IMR-90 (cell line): ENCODE measurements at regions not wholly inside any gene's neighbourhood (a gene's known extent, or its start where the extent isn't known, plus 50 kb on each side); places are given as distances from the start of the nearest gene placed in this dataset.

ENCODE experiments used
- ATAC-seq: fragments of 200-7000 bp; cut with Tn5 transposase; 2 replicates; pipeline ENCODE4 v1.9.1; 2020; ENCODE audit warnings: low read depth, mild to moderate bottlenecking, moderate library complexity
- BruUV-seq: library from RNA; stranded (reverse); fragments of 400-500 nt; replicated peaks from 2 replicates; lab custom pipeline; 2021; lab: Mats Ljungman, UMichigan
- CTCF ChIA-PET: fragments of 300-600 bp; formaldehyde crosslinking; extraction: SDS; loops from one replicate; lab custom pipeline; 2021; ENCODE audit warnings: antibody characterized with exemption; lab: Yijun Ruan, JAX
- POLR2A ChIA-PET: fragments of 300-600 bp; sonication (Branson Sonifier 250); formaldehyde crosslinking; loops from one replicate; lab custom pipeline; 2022; ENCODE audit warnings: antibody characterized with exemption; ENCODE audit not compliant: unreplicated experiment; lab: Charles Lee
- DNase-seq: peaks from one replicate; pipeline ENCODE4 v3.0.0; 2013
- H2AFZ ChIP-seq: replicated peaks from 2 replicates; pipeline ENCODE3; 2013; ENCODE audit warnings: low read length, mild to moderate bottlenecking; ENCODE audit not compliant: poor library complexity
- H2AK5ac ChIP-seq: 2 replicates; pipeline ENCODE4 v1.6.1; 2013; ENCODE audit warnings: low read depth, low read length, inconsistent platforms
- H2AK9ac ChIP-seq: replicated peaks from 2 replicates; pipeline ENCODE3; 2013; ENCODE audit warnings: mild to moderate bottlenecking, low read depth, low read length, moderate library complexity; ENCODE audit not compliant: poor library complexity
- H2BK120ac ChIP-seq: 2 replicates; pipeline ENCODE4 v1.6.1; 2013; ENCODE audit warnings: low read depth, low read length, inconsistent platforms
- H2BK15ac ChIP-seq: 3 replicates; pipeline ENCODE4 v1.6.1; 2013; ENCODE audit warnings: low read depth, low read length, inconsistent platforms
- H2BK20ac ChIP-seq: 2 replicates; pipeline ENCODE4 v1.6.1; 2013; ENCODE audit warnings: low read depth, mild to moderate bottlenecking, inconsistent platforms, low read length, moderate library complexity
- H2BK5ac ChIP-seq: 2 replicates; pipeline ENCODE4 v1.6.1; 2013; ENCODE audit warnings: mild to moderate bottlenecking, low read depth, low read length, inconsistent platforms; ENCODE audit not compliant: poor library complexity, severe bottlenecking
- H3K14ac ChIP-seq: replicated peaks from 2 replicates; pipeline ENCODE4 v1.6.1; 2013; ENCODE audit warnings: low read depth, low read length, inconsistent platforms
- H3K18ac ChIP-seq: 2 replicates; pipeline ENCODE4 v1.6.1; 2013; ENCODE audit warnings: low read depth, low read length, control low read depth
- H3K23ac ChIP-seq: 2 replicates; pipeline ENCODE4 v1.6.1; 2013; ENCODE audit warnings: low read depth, low read length, inconsistent platforms
- H3K27ac ChIP-seq: 2 replicates; pipeline ENCODE4 v1.5.1; 2013; ENCODE audit warnings: mild to moderate bottlenecking, control low read depth, low read length; ENCODE audit not compliant: insufficient read depth
- H3K27me3 ChIP-seq: 2 replicates; pipeline ENCODE4 v1.6.1; 2013; ENCODE audit warnings: low read length; ENCODE audit not compliant: control insufficient read depth, insufficient read depth
- H3K36me3 ChIP-seq: 2 replicates; pipeline ENCODE4 v1.6.1; 2013; ENCODE audit warnings: low read length, mixed read lengths; ENCODE audit not compliant: control insufficient read depth, insufficient read depth
- H3K4ac ChIP-seq: 2 replicates; pipeline ENCODE4 v1.6.1; 2013; ENCODE audit warnings: low read depth, low read length, inconsistent platforms
- H3K4me1 ChIP-seq: 2 replicates; pipeline ENCODE4 v1.6.1; 2013; ENCODE audit warnings: low read length, mixed read lengths; ENCODE audit not compliant: control insufficient read depth, insufficient read depth
- H3K4me2 ChIP-seq: 2 replicates; pipeline ENCODE4 v1.6.1; 2013; ENCODE audit warnings: low read depth, mild to moderate bottlenecking, control low read depth, low read length, moderate library complexity
- H3K4me3 ChIP-seq: 2 replicates; pipeline ENCODE4 v1.5.1; 2013; ENCODE audit warnings: low read depth, mild to moderate bottlenecking, control low read depth, low read length, moderate library complexity; ENCODE audit not compliant: insufficient read depth
- H3K56ac ChIP-seq: 2 replicates; pipeline ENCODE4 v1.6.1; 2013; ENCODE audit warnings: low read length, inconsistent platforms; ENCODE audit not compliant: insufficient read depth; ENCODE audit errors: extremely low read depth
- H3K79me1 ChIP-seq, 2 experiments: 2 replicates each; pipeline ENCODE4 v1.6.1; 2013; ENCODE audit warnings: low read length in 2 of 2, inconsistent platforms in 1 of 2, low read depth in 1 of 2
- H3K9ac ChIP-seq: 2 replicates; pipeline ENCODE4 v1.6.1; 2013; ENCODE audit warnings: low read depth, low read length, control low read depth
- H3K9me1 ChIP-seq: 2 replicates; pipeline ENCODE4 v1.6.1; 2013; ENCODE audit warnings: low read length, inconsistent platforms; ENCODE audit not compliant: insufficient read depth
- H3K9me3 ChIP-seq: 2 replicates; pipeline ENCODE4 v1.6.1; 2013; ENCODE audit warnings: low read length; ENCODE audit not compliant: control insufficient read depth, insufficient read depth
- H4K20me1 ChIP-seq: 2 replicates; pipeline ENCODE4 v1.6.1; 2013; ENCODE audit warnings: low read length, inconsistent platforms; ENCODE audit not compliant: insufficient read depth
- H4K5ac ChIP-seq: 2 replicates; pipeline ENCODE4 v1.6.1; 2013; ENCODE audit warnings: mild to moderate bottlenecking, low read depth, low read length, control low read depth
- H4K8ac ChIP-seq, 2 experiments: 2 replicates each; pipeline ENCODE4 v1.6.1; 2013; ENCODE audit warnings: low read depth in 2 of 2, low read length in 2 of 2, control low read depth in 1 of 2, inconsistent platforms in 1 of 2
- H4K91ac ChIP-seq: 2 replicates; pipeline ENCODE4 v1.6.1; 2013; ENCODE audit warnings: low read depth, low read length, inconsistent platforms; ENCODE audit not compliant: insufficient read depth
- BHLHE40 ChIP-seq: fragments of 150-350 bp; IDR thresholded peaks from 2 replicates; pipeline ENCODE4 v1.6.1; 2016; ENCODE audit warnings: mild to moderate bottlenecking, low read depth, low read length
- CEBPB ChIP-seq: IDR thresholded peaks from 2 replicates; pipeline ENCODE4 v1.6.1; 2012; ENCODE audit warnings: low read depth, low read length, improper control_type of control experiment
- CHD1 ChIP-seq: IDR thresholded peaks from 2 replicates; pipeline ENCODE4 v1.6.1; 2012; ENCODE audit warnings: low read depth, low read length, improper control_type of control experiment
- ELK1 ChIP-seq: fragments of 150-350 bp; IDR thresholded peaks from 2 replicates; pipeline ENCODE4 v1.6.1; 2016; ENCODE audit warnings: low read depth, mild to moderate bottlenecking, low read length, moderate library complexity, borderline replicate concordance
- FOS ChIP-seq: fragments of 150-350 bp; IDR thresholded peaks from 2 replicates; pipeline ENCODE4 v1.6.1; 2016; ENCODE audit warnings: low read depth, low read length
- MAFK ChIP-seq: IDR thresholded peaks from 2 replicates; pipeline ENCODE4 v1.6.1; 2012; ENCODE audit warnings: low read depth, low read length, improper control_type of control experiment
- MAZ ChIP-seq: IDR thresholded peaks from 2 replicates; pipeline ENCODE4 v1.6.1; 2012; ENCODE audit warnings: low read depth, mild to moderate bottlenecking, low read length, improper control_type of control experiment, moderate library complexity, borderline replicate concordance
- MXI1 ChIP-seq: IDR thresholded peaks from 2 replicates; pipeline ENCODE4 v1.6.1; 2012; ENCODE audit warnings: low read depth, mild to moderate bottlenecking, low read length, moderate library complexity, borderline replicate concordance
- NFE2L2 ChIP-seq: fragments of 150-350 bp; IDR thresholded peaks from 2 replicates; pipeline ENCODE4 v1.6.1; 2016; ENCODE audit warnings: low read depth, mild to moderate bottlenecking, low read length
- POLR2A ChIP-seq: IDR thresholded peaks from 2 replicates; pipeline ENCODE4 v1.6.1; 2012; ENCODE audit warnings: mild to moderate bottlenecking, low read depth, low read length
- RAD21 ChIP-seq: IDR thresholded peaks from 2 replicates; pipeline ENCODE4 v1.6.1; 2012; ENCODE audit warnings: low read length, improper control_type of control experiment
- RCOR1 ChIP-seq: IDR thresholded peaks from 2 replicates; pipeline ENCODE4 v1.6.1; 2012; ENCODE audit warnings: mild to moderate bottlenecking, low read length, improper control_type of control experiment; ENCODE audit not compliant: insufficient replicate concordance
- RFX5 ChIP-seq: IDR thresholded peaks from 2 replicates; pipeline ENCODE4 v1.8.0; 2012; ENCODE audit warnings: low read depth, mild to moderate bottlenecking, low read length, moderate library complexity
- SMC3 ChIP-seq: fragments of 150-350 bp; IDR thresholded peaks from 2 replicates; pipeline ENCODE4 v1.6.1; 2016; ENCODE audit warnings: low read depth, mild to moderate bottlenecking, antibody characterized with exemption, low read length, moderate library complexity
- WGBS, 2 experiments: methylation state at CpG; one replicate each; pipeline versions ENCODE4 v1.1.5 to v1.1.7; 2013; ENCODE audit warnings: missing lambda C conversion rate in 2 of 2; ENCODE audit not compliant: insufficient read length in 1 of 2; ENCODE audit errors: extremely low coverage in 2 of 2; 5-methylcytosine and 5-hydroxymethylcytosine counted together
- dilution Hi-C: fragments of 300-500 bp; cut with HindIII; formaldehyde crosslinking; loops from one replicate; pipeline ENCODE4 v1.14.3; 2018; ENCODE audit warnings: low sequenced_read_pairs; ENCODE audit not compliant: unreplicated experiment
- in situ Hi-C: fragments of 300-500 bp; cut with MboI; formaldehyde crosslinking; loops from 3 replicates; pipeline ENCODE4 v1.14.3; 2019; ENCODE audit warnings: low sequenced_read_pairs, inconsistent platforms, mixed read lengths
- intact Hi-C: fragments of 100-400 bp; cut with micrococcal nuclease; formaldehyde crosslinking; loops from 2 replicates; pipeline ENCODE4 v1.10.0; 2022
- TF ChIP-seq, protein P1 (sequence below): fragments of 150-350 bp; IDR thresholded peaks from 2 replicates; pipeline ENCODE4 v1.6.1; 2017; ENCODE audit warnings: mild to moderate bottlenecking, antibody characterized with exemption, low read length, low read depth
- TF ChIP-seq, protein P2 (sequence below): conservative IDR thresholded peaks from 2 replicates; pipeline ENCODE4 v1.5.1; 2012; ENCODE audit warnings: mild to moderate bottlenecking, low read depth, low read length, improper control_type of control experiment

DNA sequence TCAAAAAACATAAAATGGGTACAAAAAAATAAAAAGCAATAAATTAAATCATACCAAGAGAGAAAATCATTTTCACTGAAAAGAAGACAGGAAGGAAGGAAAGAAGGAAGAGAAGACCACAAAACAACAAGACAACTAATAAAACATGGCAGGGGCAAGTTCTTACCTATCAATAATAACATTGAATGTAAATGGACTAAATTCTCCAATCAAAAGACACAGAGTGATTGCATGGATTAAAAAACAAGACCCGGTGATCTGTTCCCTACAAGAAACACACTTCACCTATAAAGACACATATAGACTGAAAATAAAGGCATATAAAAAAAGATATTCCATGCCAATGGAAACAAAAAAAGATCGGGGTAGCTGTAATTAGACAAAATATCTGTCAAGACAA is 82.6 kb upstream of the CERS6 start:
- no peak overlapping the region for H2BK20ac ChIP-seq
- H4K91ac ChIP-seq: no peak overlapping the region
- no peak overlapping the region for H3K23ac ChIP-seq
- no peak for DNase-seq
- H3K4me2 ChIP-seq: no peak overlapping the region
- dilution Hi-C loops (no loop called here), in situ Hi-C loops (no loop called here), intact Hi-C loops (no loop called here)
- no peak overlapping the region for H3K27ac ChIP-seq
- POLR2A ChIA-PET: no interaction called here
- H3K79me1 ChIP-seq: no peaks in the 10 kb centered on the region
- H4K8ac ChIP-seq: no peak overlapping the region
- H3K36me3 ChIP-seq: no peaks in the 10 kb centered on the region
- no peaks in the 10 kb centered on the region for H3K4me1 ChIP-seq
- H3K4me3 ChIP-seq: no peak overlapping the region
- no peak overlapping the region for H3K56ac ChIP-seq
- no peak overlapping the region for H4K5ac ChIP-seq
- BruUV-seq: no TSS peak
- no peaks in the 10 kb centered on the region for H3K9me1 ChIP-seq
- no peak overlapping the region for H2AK5ac ChIP-seq
- CTCF ChIA-PET: no interaction called here
- H2AK9ac ChIP-seq: no peak overlapping the region
- no peak overlapping the region for H3K4ac ChIP-seq
- H3K27me3 ChIP-seq: no peaks in the 10 kb centered on the region
- no peak overlapping the region for H3K14ac ChIP-seq
- no peak for TF ChIP-seq RCOR1
- TF ChIP-seq CEBPB: no peak
- TF ChIP-seq BHLHE40: no peak
- TF ChIP-seq, protein P1, sequence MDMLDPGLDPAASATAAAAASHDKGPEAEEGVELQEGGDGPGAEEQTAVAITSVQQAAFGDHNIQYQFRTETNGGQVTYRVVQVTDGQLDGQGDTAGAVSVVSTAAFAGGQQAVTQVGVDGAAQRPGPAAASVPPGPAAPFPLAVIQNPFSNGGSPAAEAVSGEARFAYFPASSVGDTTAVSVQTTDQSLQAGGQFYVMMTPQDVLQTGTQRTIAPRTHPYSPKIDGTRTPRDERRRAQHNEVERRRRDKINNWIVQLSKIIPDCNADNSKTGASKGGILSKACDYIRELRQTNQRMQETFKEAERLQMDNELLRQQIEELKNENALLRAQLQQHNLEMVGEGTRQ: no peak
- no peak for TF ChIP-seq FOS
- TF ChIP-seq CHD1: no peak
- TF ChIP-seq SMC3: no peak
- no peak for TF ChIP-seq RFX5
- TF ChIP-seq, protein P2, sequence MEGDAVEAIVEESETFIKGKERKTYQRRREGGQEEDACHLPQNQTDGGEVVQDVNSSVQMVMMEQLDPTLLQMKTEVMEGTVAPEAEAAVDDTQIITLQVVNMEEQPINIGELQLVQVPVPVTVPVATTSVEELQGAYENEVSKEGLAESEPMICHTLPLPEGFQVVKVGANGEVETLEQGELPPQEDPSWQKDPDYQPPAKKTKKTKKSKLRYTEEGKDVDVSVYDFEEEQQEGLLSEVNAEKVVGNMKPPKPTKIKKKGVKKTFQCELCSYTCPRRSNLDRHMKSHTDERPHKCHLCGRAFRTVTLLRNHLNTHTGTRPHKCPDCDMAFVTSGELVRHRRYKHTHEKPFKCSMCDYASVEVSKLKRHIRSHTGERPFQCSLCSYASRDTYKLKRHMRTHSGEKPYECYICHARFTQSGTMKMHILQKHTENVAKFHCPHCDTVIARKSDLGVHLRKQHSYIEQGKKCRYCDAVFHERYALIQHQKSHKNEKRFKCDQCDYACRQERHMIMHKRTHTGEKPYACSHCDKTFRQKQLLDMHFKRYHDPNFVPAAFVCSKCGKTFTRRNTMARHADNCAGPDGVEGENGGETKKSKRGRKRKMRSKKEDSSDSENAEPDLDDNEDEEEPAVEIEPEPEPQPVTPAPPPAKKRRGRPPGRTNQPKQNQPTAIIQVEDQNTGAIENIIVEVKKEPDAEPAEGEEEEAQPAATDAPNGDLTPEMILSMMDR: no peak
- no peak for TF ChIP-seq POLR2A
- no peak for TF ChIP-seq MAZ
- TF ChIP-seq MAFK: no peak
- no peak for TF ChIP-seq ELK1
- TF ChIP-seq RAD21: no peak
- TF ChIP-seq MXI1: no peak
- no peak for TF ChIP-seq NFE2L2
- no peak overlapping the region for H2BK120ac ChIP-seq
- no peak for ATAC-seq
- no peak overlapping the region for H3K18ac ChIP-seq
- H2BK15ac ChIP-seq: no peak overlapping the region
- WGBS, 2 experiments: no CpG with 5 or more reads among the region's 2 CpGs
- H2BK5ac ChIP-seq: no peak overlapping the region
- no peak overlapping the region for H3K9ac ChIP-seq
- H3K9me3 ChIP-seq: no peaks in the 10 kb centered on the region
- H4K20me1 ChIP-seq: no peaks in the 10 kb centered on the region
- no peak overlapping the region for H2AFZ ChIP-seq
